Hepatocyte (in vitro differentiated cells): ENCODE measurements at regions not wholly inside any gene's neighbourhood (a gene's known extent, or its start where the extent isn't known, plus 50 kb on each side); places are given as distances from the start of the nearest gene placed in this dataset.

Experiments used
- DNase-seq: peaks from one replicate; pipeline ENCODE4 v3.0.0-alpha.2; 2016; ENCODE audit warnings: low spot score
- H2AFZ ChIP-seq: fragments of 200-600 bp; sonication (generic); 2 replicates; pipeline ENCODE4 v1.6.0; 2016; ENCODE audit warnings: antibody characterized with exemption, mild to moderate bottlenecking
- H3K27ac ChIP-seq: fragments of 200-600 bp; sonication (generic); 2 replicates; pipeline ENCODE4 v1.5.1; 2016; ENCODE audit warnings: mild to moderate bottlenecking
- H3K27me3 ChIP-seq: fragments of 200-600 bp; sonication (generic); 2 replicates; pipeline ENCODE4 v1.6.1; 2016
- H3K36me3 ChIP-seq: fragments of 200-600 bp; sonication (generic); replicated peaks from 2 replicates; pipeline ENCODE4 v1.5.1; 2016; ENCODE audit warnings: low read depth; ENCODE audit not compliant: insufficient read depth
- H3K4me1 ChIP-seq: fragments of 200-600 bp; sonication (generic); 2 replicates; pipeline ENCODE4 v1.5.1; 2016; ENCODE audit warnings: mild to moderate bottlenecking, moderate library complexity; ENCODE audit not compliant: insufficient read depth
- H3K4me2 ChIP-seq: fragments of 200-600 bp; sonication (generic); 2 replicates; pipeline ENCODE4 v1.6.0; 2016
- H3K4me3 ChIP-seq: fragments of 200-600 bp; sonication (generic); 2 replicates; pipeline ENCODE4 v1.5.1; 2016; ENCODE audit warnings: mild to moderate bottlenecking
- H3K79me2 ChIP-seq: fragments of 200-600 bp; sonication (generic); 2 replicates; pipeline ENCODE4 v1.6.0; 2017; ENCODE audit warnings: mild to moderate bottlenecking
- H3K9me2 ChIP-seq: fragments of 200-600 bp; sonication (generic); replicated peaks from 2 replicates; pipeline ENCODE4 v1.6.0; 2017; ENCODE audit warnings: mild to moderate bottlenecking; ENCODE audit not compliant: insufficient read depth
- H3K9me3 ChIP-seq: fragments of 200-600 bp; sonication (generic); 2 replicates; pipeline ENCODE4 v1.5.1; 2016; ENCODE audit warnings: low read depth, mild to moderate bottlenecking
- H4K20me1 ChIP-seq: fragments of 200-600 bp; sonication (generic); 2 replicates; pipeline ENCODE4 v1.6.0; 2016; ENCODE audit warnings: mild to moderate bottlenecking; ENCODE audit not compliant: insufficient read depth, poor library complexity, severe bottlenecking
- CTCF ChIP-seq: fragments of 200-600 bp; sonication (generic); IDR thresholded peaks from 2 replicates; pipeline ENCODE4 v1.5.1; 2016; ENCODE audit warnings: antibody characterized with exemption, mild to moderate bottlenecking; ENCODE audit not compliant: poor library complexity
- EZH2 ChIP-seq: fragments of 200-600 bp; sonication (generic); IDR thresholded peaks from 2 replicates; pipeline ENCODE4 v1.6.1; 2016; ENCODE audit warnings: antibody characterized with exemption, mild to moderate bottlenecking, borderline replicate concordance
- EZH2phosphoT487 ChIP-seq: fragments of 200-600 bp; sonication (generic); IDR thresholded peaks from one replicate; pipeline ENCODE4 v1.6.1; 2018; ENCODE audit warnings: antibody characterized with exemption, mild to moderate bottlenecking, low read depth, moderate library complexity; ENCODE audit not compliant: unreplicated experiment, severe bottlenecking
- WGBS: methylation state at CpG from one replicate; pipeline ENCODE4 v1.1.6; 2016; ENCODE audit warnings: low lambda C conversion rate; ENCODE audit errors: missing lambda C conversion rate; 5-methylcytosine and 5-hydroxymethylcytosine counted together

GRCh38 chr5:24906689-24907088 lies 261.9 kb upstream of the CDH10 start:
- H2AFZ ChIP-seq, result no peak overlapping the region
- H3K36me3 ChIP-seq, result no peaks in the 10 kb centered on the region
- no peak overlapping the region for H3K4me3 ChIP-seq
- H3K79me2 ChIP-seq, result no peaks in the 10 kb centered on the region
- H3K9me3 ChIP-seq, result no peaks in the 10 kb centered on the region
- no peak overlapping the region for H3K27ac ChIP-seq
- H3K4me2 ChIP-seq, result no peak overlapping the region
- no peaks in the 10 kb centered on the region for H4K20me1 ChIP-seq
- WGBS, result 91% methylated on average over 1 of the region's 1 CpG
- no peaks in the 10 kb centered on the region for H3K27me3 ChIP-seq
- no peaks in the 10 kb centered on the region for H3K4me1 ChIP-seq
- DNase-seq, result no peak
- TF ChIP-seq EZH2phosphoT487 (no peak), EZH2 (no peak), CTCF (no peak)
- H3K9me2 ChIP-seq, result no peaks in the 10 kb centered on the region

- H3K79me2 ChIP-seq, result no peaks in the 10 kb centered on the region
- no peak overlapping the region for H3K27ac ChIP-seq
- TF ChIP-seq EZH2phosphoT487 (no peak), EZH2 (no peak), CTCF (no peak)
- no peaks in the 10 kb centered on the region for H3K4me1 ChIP-seq
- H2AFZ ChIP-seq, result no peak overlapping the region
- no peaks in the 10 kb centered on the region for H3K9me3 ChIP-seq
- peak; percentile 4 for DNase-seq
- no peaks in the 10 kb centered on the region for H3K36me3 ChIP-seq
- no peaks in the 10 kb centered on the region for H3K9me2 ChIP-seq
- 77% methylated on average over 2 of the region's 2 CpGs for WGBS
- H4K20me1 ChIP-seq, result no peaks in the 10 kb centered on the region
- H3K4me3 ChIP-seq, result no peak overlapping the region
- H3K4me2 ChIP-seq, result no peak overlapping the region
- no peaks in the 10 kb centered on the region for H3K27me3 ChIP-seq
Observed at GRCh38 chr5:24904981-24905517, 260.3 kb upstream of the CDH10 start.

GRCh38 chr5:24899180-24899579 lies 254.4 kb upstream of the CDH10 start:
- no peaks in the 10 kb centered on the region for H3K27me3 ChIP-seq
- H3K36me3 ChIP-seq, result no peaks in the 10 kb centered on the region
- H3K27ac ChIP-seq, result no peak overlapping the region
- no peak for TF ChIP-seq CTCF
- TF ChIP-seq EZH2phosphoT487, result no peak
- TF ChIP-seq EZH2, result no peak
- 93% methylated on average over 2 of the region's 2 CpGs for WGBS
- no peaks in the 10 kb centered on the region for H3K4me1 ChIP-seq
- no peaks in the 10 kb centered on the region for H3K9me3 ChIP-seq
- DNase-seq, result no peak
- no peak overlapping the region for H3K4me2 ChIP-seq
- no peaks in the 10 kb centered on the region for H3K9me2 ChIP-seq
- no peaks in the 10 kb centered on the region for H4K20me1 ChIP-seq
- no peaks in the 10 kb centered on the region for H3K79me2 ChIP-seq
- no peak overlapping the region for H2AFZ ChIP-seq
- H3K4me3 ChIP-seq, result no peak overlapping the region

- Histone ChIP-seq H2AFZ (no peak overlapping the region), H3K27ac (no peak overlapping the region), H3K79me2 (no peaks in the 10 kb centered on the region), H4K20me1 (no peaks in the 10 kb centered on the region), H3K4me1 (no peaks in the 10 kb centered on the region), H3K9me3 (no peaks in the 10 kb centered on the region), H3K27me3 (no peaks in the 10 kb centered on the region), H3K36me3 (no peaks in the 10 kb centered on the region), H3K4me2 (no peak overlapping the region), H3K4me3 (no peak overlapping the region), H3K9me2 (no peaks in the 10 kb centered on the region)
- DNase-seq, result no peak
- TF ChIP-seq EZH2 (no peak), EZH2phosphoT487 (no peak), CTCF (no peak)
- WGBS, result 96% methylated on average over 4 of the region's 4 CpGs
Observed at GRCh38 chr5:24864244-24864643, 219.5 kb upstream of the CDH10 start.
